ENCODE measurements at regions not wholly inside any gene's neighbourhood (a gene's known extent, or its start where the extent isn't known, plus 50 kb on each side); places are given as distances from the start of the nearest gene placed in this dataset.

GRCh38 chr12:30473274-30473673 lies 222.4 kb downstream of the IPO8 start:
- Histone ChIP-seq H3K27me3 (replicated peaks in 1 of 7) (no peaks in the 10 kb centered on the region), H3K27ac (no peak overlapping the region), H3K36me3 (no peaks in the 10 kb centered on the region), H3K4me1 (no peaks in the 10 kb centered on the region), H3K4me3 (no peak overlapping the region), H3K9me3 (peaks cover 0 to 26% (median 12%) of the 10 kb centered on the region in 8 donors)
- WGBS, 5 donors: 40 to 80% (median 58%) methylated on average over 2 of the region's 2 CpGs
- intact Hi-C loops (cut with DNase I; ENCODE audit: low total_unique reads): no loop called here
- TF ChIP-seq POLR2AphosphoS5 (IDR thresholded peaks at IDR 0.05): no peak
- TF ChIP-seq POLR2A (IDR thresholded peaks at IDR 0.05): no peak
- no peak for TF ChIP-seq CTCF (IDR thresholded peaks at IDR 0.05 in 8 of 11, conservative IDR thresholded peaks at IDR 0.05 in 3 of 11)
- no peak for DNase-seq

DNA sequence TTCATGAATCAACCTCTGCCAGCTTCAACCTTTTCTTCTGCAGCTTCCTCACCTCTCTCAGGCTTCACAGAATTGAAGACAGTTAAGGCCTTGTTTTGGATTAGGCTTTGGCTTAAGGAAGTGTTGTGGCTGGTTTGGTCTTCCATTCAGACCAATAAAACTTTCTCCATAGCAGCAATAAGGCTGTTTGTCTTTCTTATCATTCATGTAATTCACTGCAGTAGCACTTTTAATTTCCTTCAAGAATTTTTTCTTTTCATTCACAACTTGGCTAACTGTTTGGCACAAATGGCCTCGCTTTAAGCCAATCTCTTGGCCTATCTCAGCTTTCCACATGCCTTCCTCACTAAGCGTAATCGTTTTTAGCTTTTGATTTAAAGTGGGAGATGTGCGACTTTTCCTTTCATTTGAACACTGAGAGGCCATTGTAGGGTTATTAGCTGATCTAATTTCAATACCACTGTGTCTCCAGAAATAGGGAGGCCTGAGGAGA lies 229.5 kb downstream of the IPO8 start:
- DNase-seq: no peak
- TF ChIP-seq CTCF (IDR thresholded peaks at IDR 0.05 in 8 of 11, conservative IDR thresholded peaks at IDR 0.05 in 3 of 11): no peak
- no peak for TF ChIP-seq POLR2A (IDR thresholded peaks at IDR 0.05)
- TF ChIP-seq POLR2AphosphoS5 (IDR thresholded peaks at IDR 0.05): no peak
- 74 to 92% (median 89%) methylated on average over 4 of the region's 4 CpGs for WGBS, 5 donors

DNA sequence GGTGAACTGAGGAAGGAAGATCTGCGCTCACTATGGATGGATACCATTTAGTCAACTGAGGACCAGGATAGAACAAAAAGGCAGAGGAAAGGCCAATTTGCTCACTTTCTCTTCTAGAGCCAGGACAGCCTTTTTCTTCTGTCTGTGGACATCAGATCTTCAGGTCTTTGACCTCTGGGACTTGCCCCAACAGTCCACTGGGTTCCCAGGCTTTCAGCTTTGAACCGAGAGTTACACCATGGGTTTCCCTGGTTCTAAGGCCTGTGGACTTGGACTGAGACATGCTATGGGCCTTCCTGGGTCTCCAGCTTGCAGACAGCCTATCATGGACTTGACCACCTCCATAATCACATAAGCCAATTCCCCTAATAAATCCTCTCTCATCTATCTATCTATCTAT lies 232.0 kb downstream of the IPO8 start:
- intact Hi-C loops (cut with DNase I; ENCODE audit: low total_unique reads): no loop called here
- WGBS, 5 donors: 47 to 90% (median 60%) methylated on average over 2 of the region's 2 CpGs
- no peaks in the 10 kb centered on the region for H3K27me3 ChIP-seq (replicated peaks in 1 of 7)
- no peak overlapping the region for H3K4me3 ChIP-seq
- no peaks in the 10 kb centered on the region for H3K4me1 ChIP-seq
- TF ChIP-seq CTCF (IDR thresholded peaks at IDR 0.05 in 8 of 11, conservative IDR thresholded peaks at IDR 0.05 in 3 of 11) (no peak), POLR2A (IDR thresholded peaks at IDR 0.05) (no peak), POLR2AphosphoS5 (IDR thresholded peaks at IDR 0.05) (no peak)
- peaks cover 0 to under 1% (median 0%) of the 10 kb centered on the region in 8 donors for H3K9me3 ChIP-seq
- no peak for DNase-seq
- no peaks in the 10 kb centered on the region for H3K36me3 ChIP-seq
- no peak overlapping the region for H3K27ac ChIP-seq

More for the DNA sequence above, 229.5 kb downstream of the IPO8 start:
- Histone ChIP-seq H3K27me3 (replicated peaks in 1 of 7) (no peaks in the 10 kb centered on the region), H3K4me1 (no peaks in the 10 kb centered on the region), H3K27ac (no peak overlapping the region), H3K4me3 (no peak overlapping the region), H3K36me3 (no peaks in the 10 kb centered on the region), H3K9me3 (peaks cover 0 to 23% (median 10%) of the 10 kb centered on the region in 8 donors)
- intact Hi-C loops (cut with DNase I; ENCODE audit: low total_unique reads): no loop called here

- H3K27ac ChIP-seq: no peak overlapping the region
- no peaks in the 10 kb centered on the region for H3K27me3 ChIP-seq (replicated peaks in 1 of 7)
- H3K36me3 ChIP-seq: no peaks in the 10 kb centered on the region
- H3K9me3 ChIP-seq: peaks cover 0 to 4% (median 0%) of the 10 kb centered on the region in 8 donors
- H3K4me1 ChIP-seq: no peaks in the 10 kb centered on the region
- DNase-seq: no peak
- TF ChIP-seq CTCF (IDR thresholded peaks at IDR 0.05 in 8 of 11, conservative IDR thresholded peaks at IDR 0.05 in 3 of 11) (no peak), POLR2A (IDR thresholded peaks at IDR 0.05) (no peak), POLR2AphosphoS5 (IDR thresholded peaks at IDR 0.05) (no peak)
- intact Hi-C loops (cut with DNase I; ENCODE audit: low total_unique reads): no loop called here
- no peak overlapping the region for H3K4me3 ChIP-seq
- WGBS, 5 donors: 42 to 92% (median 74%) methylated on average over 1 of the region's 1 CpG
Observed at GRCh38 chr12:30462249-30462648, 233.4 kb downstream of the IPO8 start.

All from spleen (tissue), 11 donors.